ENCODE measurements at regions not wholly inside any gene's neighbourhood (a gene's known extent, or its start where the extent isn't known, plus 50 kb on each side); places are given as distances from the start of the nearest gene placed in this dataset.

DNA sequence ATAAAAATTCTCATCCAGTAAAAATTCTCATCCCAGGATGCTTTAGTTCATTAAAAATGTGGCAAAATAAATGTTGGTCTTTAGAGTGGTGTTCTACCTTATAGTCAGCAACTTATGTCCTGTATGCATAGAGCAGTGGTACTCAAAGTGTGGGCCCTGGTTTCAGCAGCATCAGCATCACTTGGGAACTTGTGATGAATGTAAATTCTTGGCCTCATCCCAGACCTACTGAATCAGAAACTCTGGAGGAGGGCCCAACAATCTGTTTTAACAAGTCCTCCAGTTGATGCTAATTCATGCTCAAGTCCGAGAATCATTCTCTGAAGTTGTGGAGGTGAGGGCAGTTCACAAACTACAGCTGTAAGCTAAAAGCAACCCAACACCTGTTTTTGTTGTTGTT is 307.3 kb upstream of the SATB1 start:
- H3K36me3 ChIP-seq = no peaks in the 10 kb centered on the region
- H3K4me3 ChIP-seq = no peak overlapping the region
- WGBS, 3 donors = 47 to 61% (median 52%) methylated on average over 1 of the region's 1 CpG
- H3K27me3 ChIP-seq = no peaks in the 10 kb centered on the region
- no peaks in the 10 kb centered on the region for H3K4me1 ChIP-seq (ENCODE audit: insufficient read depth)
- TF ChIP-seq POLR2A (IDR thresholded peaks at IDR 0.05) (no peak), EP300 (IDR thresholded peaks at IDR 0.05) (no peak)
- TF ChIP-seq, protein P1, sequence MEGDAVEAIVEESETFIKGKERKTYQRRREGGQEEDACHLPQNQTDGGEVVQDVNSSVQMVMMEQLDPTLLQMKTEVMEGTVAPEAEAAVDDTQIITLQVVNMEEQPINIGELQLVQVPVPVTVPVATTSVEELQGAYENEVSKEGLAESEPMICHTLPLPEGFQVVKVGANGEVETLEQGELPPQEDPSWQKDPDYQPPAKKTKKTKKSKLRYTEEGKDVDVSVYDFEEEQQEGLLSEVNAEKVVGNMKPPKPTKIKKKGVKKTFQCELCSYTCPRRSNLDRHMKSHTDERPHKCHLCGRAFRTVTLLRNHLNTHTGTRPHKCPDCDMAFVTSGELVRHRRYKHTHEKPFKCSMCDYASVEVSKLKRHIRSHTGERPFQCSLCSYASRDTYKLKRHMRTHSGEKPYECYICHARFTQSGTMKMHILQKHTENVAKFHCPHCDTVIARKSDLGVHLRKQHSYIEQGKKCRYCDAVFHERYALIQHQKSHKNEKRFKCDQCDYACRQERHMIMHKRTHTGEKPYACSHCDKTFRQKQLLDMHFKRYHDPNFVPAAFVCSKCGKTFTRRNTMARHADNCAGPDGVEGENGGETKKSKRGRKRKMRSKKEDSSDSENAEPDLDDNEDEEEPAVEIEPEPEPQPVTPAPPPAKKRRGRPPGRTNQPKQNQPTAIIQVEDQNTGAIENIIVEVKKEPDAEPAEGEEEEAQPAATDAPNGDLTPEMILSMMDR (IDR thresholded peaks at IDR 0.05) = no peak
- DNase-seq = no peak
- H3K27ac ChIP-seq = no peak overlapping the region
- intact Hi-C loops (cut with DNase I) = no loop called here
- no peaks in the 10 kb centered on the region for H3K9me3 ChIP-seq

DNA sequence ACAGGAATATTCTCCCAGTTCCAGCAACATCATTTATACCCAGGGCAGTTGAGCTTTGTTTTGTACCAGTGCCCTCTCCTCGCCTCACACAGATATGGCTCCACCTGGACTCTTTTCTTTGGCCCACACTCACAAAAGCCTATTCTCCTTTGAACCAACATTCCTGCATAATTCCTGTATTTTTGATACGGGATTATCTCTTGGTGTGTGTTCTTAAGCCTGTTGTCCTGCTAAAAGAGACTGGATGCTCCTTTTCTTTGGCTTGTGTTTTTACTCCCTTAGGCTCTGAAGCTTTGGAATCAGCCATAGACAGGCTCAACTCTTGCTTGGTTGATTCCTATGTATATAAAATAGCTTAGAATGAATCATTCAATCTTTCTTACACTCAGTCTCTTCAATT is 305.4 kb upstream of the SATB1 start:
- no peak for DNase-seq
- Histone ChIP-seq H3K9me3 (no peaks in the 10 kb centered on the region), H3K4me1 (ENCODE audit: insufficient read depth) (peaks cover 1% of the 10 kb centered on the region), H3K36me3 (no peaks in the 10 kb centered on the region), H3K27me3 (no peaks in the 10 kb centered on the region), H3K4me3 (no peak overlapping the region), H3K27ac (no peak overlapping the region)
- WGBS, 3 donors = 57 to 81% (median 72%) methylated on average over 2 of the region's 2 CpGs
- no peak for TF ChIP-seq POLR2A (IDR thresholded peaks at IDR 0.05)
- no peak for TF ChIP-seq EP300 (IDR thresholded peaks at IDR 0.05)
- TF ChIP-seq, protein P1 (IDR thresholded peaks at IDR 0.05) = no peak
- intact Hi-C loops (cut with DNase I) = no loop called here

DNA sequence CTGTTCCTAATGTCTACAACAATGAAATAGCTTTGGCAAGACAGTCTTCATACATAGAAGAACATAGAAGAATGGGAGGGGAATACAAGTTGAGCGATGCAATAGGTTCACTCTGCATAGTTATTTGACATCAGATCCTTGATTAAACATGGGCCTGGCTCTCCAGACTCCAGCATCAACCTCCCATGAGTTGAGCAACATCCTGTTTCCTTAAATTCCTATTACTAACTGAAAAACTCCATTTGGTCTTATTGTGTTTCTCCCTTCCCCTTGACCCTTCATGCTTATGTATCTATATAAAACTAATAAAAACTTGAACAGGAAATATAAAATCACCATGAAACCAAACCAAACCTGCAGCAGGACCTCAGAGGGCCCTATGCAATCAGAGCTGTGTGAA is 304.5 kb upstream of the SATB1 start:
- Histone ChIP-seq H3K4me3 (no peak overlapping the region), H3K27me3 (no peaks in the 10 kb centered on the region), H3K4me1 (ENCODE audit: insufficient read depth) (peaks cover 1% of the 10 kb centered on the region), H3K27ac (no peak overlapping the region), H3K36me3 (no peaks in the 10 kb centered on the region), H3K9me3 (no peaks in the 10 kb centered on the region)
- no peak for DNase-seq
- intact Hi-C loops (cut with DNase I) = no loop called here
- WGBS, 3 donors = 92 to 96% (median 93%) methylated on average over 1 of the region's 1 CpG
- TF ChIP-seq POLR2A (IDR thresholded peaks at IDR 0.05) = no peak

DNA sequence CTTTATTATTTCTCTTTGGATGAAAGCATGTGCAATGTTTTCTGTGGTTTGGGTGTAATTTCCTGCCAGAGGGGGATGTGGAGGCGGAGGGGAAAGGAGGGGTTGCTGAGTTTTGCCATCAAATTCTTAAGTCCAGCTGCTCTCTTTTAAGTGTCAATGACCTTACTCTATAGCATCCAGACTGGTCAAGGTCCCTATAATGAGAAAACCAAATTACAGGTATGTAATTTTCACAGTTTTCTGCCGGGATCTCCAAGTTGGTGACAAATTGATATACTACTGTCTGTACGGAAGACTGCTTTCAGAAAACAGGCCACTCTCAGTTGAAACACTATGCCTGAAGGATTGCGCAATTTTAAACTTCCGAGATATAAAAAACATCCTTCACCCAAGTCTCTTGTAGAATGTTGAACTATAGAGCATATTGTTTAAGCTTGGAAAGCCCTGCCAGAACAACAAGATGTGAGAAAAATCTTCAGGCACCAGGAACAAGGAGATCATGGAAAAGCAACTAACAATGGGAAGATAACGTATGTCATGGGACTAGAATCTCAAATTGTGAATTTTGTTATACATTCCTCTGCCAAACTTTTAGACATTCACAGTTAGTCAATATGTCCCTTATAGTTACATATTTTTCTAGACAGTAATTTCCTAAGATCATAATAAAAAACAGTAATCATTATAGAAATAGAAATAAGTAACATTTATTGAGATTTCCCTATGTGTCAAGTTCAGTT is 300.7 kb upstream of the SATB1 start:
- no peaks in the 10 kb centered on the region for H3K27me3 ChIP-seq
- no peak overlapping the region for H3K4me3 ChIP-seq
- H3K9me3 ChIP-seq = no peaks in the 10 kb centered on the region
- WGBS, 3 donors = 17 to 23% (median 18%) methylated on average over 6 of the region's 6 CpGs
- no peak overlapping the region for H3K27ac ChIP-seq
- no peak for DNase-seq
- intact Hi-C loops (cut with DNase I) = no loop called here
- H3K36me3 ChIP-seq = no peaks in the 10 kb centered on the region
- TF ChIP-seq, protein P1 (IDR thresholded peaks at IDR 0.05) = no peak
- TF ChIP-seq POLR2A (IDR thresholded peaks at IDR 0.05) = no peak
- no peak for TF ChIP-seq EP300 (IDR thresholded peaks at IDR 0.05)
- H3K4me1 ChIP-seq (ENCODE audit: insufficient read depth) = peaks cover 1% of the 10 kb centered on the region

DNA sequence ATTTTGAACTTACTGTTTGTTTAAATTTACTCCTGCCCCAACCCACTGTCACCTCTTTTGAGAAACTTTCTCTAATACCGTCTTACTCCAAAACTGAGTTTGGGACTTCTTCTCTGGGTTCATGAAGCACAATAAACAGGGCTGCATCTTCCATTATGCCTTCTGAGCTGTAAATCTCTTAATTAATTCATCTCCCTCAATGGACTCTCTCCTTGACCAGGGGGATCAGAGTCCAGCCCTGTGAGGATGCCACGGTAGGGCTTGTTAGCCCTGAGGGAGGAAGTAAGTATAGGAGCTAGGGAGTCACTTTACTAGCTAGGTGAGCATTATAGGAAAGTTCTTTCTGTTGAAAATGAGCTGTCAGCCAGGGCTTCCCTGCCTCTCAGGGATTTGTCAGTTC is 299.3 kb upstream of the SATB1 start:
- Histone ChIP-seq H3K9me3 (no peaks in the 10 kb centered on the region), H3K36me3 (no peaks in the 10 kb centered on the region), H3K27me3 (no peaks in the 10 kb centered on the region), H3K4me3 (no peak overlapping the region), H3K27ac (no peak overlapping the region), H3K4me1 (ENCODE audit: insufficient read depth) (peaks cover 1% of the 10 kb centered on the region)
- 67 to 84% (median 80%) methylated on average over 2 of the region's 2 CpGs for WGBS, 3 donors
- no peak for TF ChIP-seq POLR2A (IDR thresholded peaks at IDR 0.05)
- TF ChIP-seq, protein P1 (IDR thresholded peaks at IDR 0.05) = no peak
- no peak for TF ChIP-seq EP300 (IDR thresholded peaks at IDR 0.05)
- no peak for DNase-seq
- intact Hi-C loops (cut with DNase I) = no loop called here

Data from ovary (tissue), 7 donors.